Tongue (tissue), 1 donor: ENCODE measurements at regions not wholly inside any gene's neighbourhood (a gene's known extent, or its start where the extent isn't known, plus 50 kb on each side); places are given as distances from the start of the nearest gene placed in this dataset.

Experiments
- DNase-seq: peaks from one replicate; pipeline ENCODE4 v3.0.0-alpha.2; 2015

DNA sequence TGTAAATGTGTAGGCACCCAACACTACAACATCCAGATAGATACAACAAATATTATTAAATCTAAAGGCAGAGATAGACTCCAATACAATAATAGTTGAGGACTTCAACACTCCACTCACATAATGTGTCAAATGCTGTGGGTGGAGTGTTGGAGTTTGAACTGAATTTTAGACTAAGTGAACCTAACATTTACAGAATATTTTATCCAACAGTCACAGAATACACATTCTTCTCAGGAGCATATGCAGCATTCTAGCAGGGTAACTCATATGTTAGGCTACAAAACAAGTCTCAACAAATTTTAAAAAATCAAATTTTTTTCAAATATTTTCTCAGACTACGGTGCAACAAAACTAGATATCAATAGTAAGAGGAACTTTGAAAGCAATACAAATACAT, 648.7 kb upstream of the CDH18 start:
- no peak for DNase-seq

DNA sequence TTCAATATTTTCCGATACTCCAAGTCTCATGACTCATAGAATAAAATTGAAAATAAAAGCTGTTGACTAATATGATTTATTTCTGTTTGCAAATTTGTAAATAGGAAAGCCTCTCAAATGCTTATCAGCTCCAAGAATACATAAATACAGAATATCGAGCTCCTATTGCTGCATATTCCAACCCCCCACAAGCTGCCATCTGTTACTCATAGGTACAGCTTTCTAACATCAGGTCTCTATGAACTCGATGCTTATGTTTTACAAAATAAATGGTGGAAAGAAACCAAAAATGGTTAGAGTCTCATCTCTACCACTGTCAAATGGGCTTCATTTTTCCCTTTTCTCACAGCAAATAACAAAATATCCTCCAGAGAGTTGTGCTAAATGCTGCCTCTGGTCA, 631.6 kb upstream of the CDH18 start:
- DNase-seq = no peak

DNA sequence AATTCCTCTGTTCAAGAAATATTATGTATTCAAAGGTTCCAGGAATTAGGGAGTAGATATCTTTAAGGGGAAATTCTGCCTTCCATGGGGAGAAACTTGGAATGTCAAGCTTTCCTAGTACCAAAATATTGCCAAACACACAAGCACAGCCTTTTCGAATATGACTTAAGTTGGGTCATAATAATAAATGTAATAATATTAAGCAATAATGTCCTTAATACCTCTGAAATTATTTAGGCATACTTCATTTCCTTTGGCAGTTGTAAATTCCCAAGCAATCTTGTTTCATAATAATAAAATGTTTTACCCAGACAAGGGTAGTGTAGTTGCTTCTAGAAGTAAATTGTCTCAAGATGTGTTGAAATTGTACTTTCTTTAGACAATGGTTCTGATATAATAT, 630.3 kb upstream of the CDH18 start:
- no peak for DNase-seq

DNA sequence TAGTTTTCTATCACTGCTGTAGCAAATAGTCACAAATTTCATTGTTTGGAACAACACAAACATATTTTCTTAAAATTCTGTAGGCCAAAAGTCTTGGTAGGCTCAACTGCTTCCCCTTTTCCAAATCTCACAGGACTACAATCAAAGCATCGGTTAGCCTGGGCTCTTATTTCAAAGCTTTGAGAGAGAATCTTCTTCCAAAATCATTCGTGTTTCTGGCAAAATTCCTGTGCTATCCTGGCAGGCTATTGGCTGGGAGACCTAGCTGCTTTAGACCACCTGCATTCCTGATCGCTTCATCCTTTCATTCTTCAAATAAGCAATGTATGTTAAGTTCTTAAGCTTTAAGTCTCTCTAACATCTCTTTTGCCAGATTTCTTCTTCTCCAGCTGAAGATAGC, 629.8 kb upstream of the CDH18 start:
- DNase-seq = peak; percentile 7

DNA sequence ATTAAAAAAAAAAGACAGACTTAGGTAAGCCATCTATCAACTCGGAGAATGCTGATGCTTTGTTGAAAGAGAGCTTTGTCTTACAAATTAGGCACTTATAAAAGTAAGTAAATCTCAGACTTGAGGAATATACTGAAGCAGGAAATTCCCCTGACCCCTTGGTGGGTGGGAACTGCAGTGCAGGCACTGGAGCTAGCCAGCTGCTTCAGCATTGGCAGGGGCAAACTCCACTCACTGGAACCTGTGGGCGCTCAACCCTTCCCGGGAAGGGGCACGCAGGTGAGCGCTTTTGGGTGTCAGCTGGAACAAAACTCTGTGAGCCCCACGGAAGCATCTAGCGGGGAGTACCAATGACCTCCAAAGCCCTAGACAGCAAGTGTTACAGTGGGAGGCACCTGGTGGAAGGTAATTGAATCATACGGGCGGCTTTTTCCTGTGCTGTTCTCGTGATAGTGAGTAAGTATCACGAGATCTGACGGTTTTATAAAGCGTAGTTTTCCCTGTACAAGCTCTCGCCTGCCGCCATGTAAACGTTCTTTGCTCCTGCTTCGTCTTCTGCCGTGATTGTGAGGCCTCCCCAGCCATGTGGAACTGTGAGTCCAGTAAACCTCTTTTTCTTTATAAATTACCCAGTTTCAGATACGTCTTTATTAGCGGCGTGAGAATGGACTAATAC, 628.0 kb upstream of the CDH18 start:
- no peak for DNase-seq

DNA sequence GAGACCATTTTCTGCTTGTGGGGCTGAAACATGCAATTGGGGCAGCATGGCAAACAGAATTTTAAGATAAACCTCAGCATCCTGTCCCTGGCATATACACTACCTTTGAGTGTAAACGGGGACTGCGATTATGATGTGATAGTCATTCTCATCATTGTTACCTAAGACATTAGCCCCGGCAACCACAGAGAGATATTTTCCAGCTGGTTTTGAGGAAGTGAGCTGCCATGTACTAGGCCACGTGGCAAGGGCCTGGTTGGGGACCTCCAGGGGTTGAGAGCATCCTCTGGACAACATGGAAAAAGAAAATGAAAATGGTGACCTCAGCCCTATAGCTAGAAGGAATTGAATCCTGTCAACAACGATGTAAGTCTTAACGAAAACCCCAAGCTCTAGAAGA, 623.6 kb upstream of the CDH18 start:
- DNase-seq = no peak

DNA sequence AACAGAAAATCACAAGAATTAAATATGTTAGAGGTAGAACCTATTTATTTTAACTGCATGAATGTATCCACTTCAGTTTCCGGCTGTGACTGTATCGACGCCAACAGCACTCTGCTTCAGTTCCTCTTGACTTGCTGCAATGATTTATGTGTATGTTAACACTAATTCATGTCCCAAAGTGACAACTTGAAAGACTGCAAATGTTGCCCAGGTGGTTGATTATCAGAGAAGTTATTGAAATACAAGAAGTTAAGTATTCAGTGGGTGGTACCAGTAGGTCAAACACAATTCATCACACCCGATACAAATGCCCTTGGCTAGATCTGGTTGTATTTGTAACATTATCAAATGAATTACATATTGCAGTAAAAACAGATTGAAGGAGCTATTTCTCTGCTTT, 622.7 kb upstream of the CDH18 start:
- DNase-seq = peak; percentile 13

DNA sequence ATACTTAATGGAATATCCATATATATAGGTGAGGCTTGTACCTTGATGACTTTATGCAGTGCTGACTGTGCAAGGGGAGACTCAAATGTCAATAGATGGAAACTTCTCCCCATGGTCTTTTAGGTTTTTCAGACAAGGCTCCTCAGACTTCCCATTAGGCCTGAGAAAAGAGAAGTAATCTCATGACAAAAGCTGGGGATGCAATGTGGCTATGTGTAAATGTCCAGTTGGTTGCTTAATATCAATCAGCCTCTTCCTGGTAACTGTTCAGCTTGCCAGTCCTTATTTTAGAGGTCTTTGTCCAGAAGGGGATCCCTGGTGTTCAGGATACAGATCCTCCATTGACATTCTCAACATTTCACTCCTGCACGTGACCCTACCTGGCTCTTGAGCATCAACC, 621.1 kb upstream of the CDH18 start:
- no peak for DNase-seq

DNA sequence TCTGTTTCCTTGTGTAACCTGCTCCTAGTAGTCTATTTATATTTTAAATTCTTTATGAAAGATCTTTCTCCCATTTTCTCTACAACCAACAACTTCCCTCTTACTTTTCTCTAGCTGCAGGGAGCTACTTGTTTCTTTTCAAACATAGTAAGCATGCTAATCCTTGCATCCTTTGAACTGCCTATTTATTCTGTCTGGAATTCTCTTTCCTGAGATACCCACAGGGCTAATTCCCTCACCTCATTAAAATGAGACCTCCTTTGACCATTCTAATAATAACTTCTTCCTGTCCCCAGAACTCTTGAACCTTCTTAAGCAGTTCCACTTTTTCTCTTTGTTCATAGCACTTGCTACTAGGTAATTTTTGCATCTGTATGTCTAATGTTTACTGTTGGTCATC, 620.6 kb upstream of the CDH18 start:
- DNase-seq = no peak

DNA sequence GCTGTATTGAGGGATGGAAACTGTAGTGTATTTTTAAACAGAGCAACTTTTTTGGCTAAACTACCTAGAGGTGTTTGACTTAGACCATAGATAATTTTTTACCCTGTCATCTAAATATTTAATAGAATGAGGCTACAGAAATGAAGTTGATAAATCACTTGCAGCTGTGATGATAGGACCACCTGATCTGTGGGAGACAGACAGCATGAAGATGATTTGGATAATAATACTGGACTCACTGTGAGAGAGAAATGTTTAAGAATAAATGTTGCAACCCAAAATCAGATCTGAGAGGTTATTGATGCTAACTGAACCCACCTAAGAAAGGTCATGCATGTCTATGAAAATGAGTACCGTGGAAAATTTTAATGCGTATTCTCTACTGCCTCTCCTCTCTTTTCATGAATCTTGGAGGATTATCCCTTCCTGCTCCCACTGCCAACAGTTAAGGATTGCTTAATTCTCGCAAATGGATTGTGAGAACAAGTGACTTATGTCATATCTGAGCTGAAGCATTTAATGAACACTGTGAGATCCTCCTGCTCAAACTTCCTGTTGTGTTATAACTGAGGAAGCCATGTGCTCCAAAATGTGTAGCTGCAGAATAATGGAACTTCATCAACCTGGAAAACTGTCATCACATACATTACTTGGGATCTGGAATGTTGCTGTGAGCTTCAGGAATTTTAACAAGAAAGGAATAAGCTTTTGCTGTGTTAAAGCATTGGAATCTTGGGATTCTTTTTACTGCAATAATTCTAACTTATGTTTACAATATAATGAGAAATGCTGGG, 617.9 kb upstream of the CDH18 start:
- DNase-seq = peak; percentile 29

DNA sequence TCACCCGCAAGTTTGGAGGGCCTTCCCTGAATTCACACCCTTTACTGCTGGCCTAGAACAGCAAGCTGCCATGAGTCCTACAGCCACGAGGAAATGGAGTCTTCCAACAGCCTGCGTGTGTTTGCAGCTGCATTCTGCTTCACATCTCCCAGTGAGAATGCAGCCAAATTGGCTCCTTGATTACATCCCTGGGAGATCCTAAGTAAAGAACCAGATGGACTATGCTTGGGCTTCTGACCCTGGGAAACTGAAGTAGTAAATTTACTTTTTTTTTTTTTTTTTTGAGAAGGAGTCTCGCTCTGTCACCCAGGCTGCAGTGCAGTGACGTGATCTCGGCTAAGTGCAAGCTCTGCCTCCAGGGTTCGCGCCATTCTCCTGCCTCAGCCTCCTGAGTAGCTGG, 617.0 kb upstream of the CDH18 start:
- peak; percentile 72 for DNase-seq

DNA sequence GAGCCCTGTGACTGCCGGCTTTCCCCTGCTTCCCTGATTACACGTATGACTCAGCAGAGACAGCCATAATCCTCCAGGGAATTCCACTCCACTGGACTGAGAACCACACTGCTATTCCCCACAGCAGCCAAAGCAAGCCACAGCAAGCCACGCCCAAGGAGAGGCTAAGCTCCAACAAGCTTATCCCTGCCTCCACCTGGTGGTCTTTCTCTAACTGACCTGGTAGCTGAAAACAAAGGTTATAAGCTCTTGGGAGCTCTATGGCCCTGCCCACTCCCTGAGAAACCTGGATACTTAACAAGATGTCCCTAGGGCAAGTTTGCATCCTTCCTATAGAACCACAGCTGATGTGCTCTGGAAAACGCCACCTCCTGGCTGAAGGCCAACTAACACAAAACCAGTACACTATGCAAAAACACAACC, 613.7 kb upstream of the CDH18 start:
- DNase-seq = no peak

DNA sequence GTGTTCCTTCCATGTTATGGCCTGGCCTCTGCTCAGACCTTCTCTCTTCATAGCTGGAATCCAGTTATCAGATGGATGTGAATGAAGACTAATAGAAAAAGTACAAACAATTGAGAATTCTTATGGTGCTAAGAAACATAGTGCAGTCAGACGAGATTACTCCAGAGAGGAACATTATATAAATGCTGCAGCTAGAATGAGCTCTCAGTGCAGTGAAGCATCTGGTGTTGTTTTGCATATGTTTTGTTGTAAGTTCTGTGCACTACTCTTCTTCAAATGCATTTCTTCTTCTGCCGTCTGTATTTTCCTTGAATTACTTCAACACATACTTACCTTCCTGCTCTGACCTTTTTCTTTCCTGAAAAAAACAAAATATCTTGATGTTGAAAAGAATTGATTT, 602.4 kb upstream of the CDH18 start:
- no peak for DNase-seq

DNA sequence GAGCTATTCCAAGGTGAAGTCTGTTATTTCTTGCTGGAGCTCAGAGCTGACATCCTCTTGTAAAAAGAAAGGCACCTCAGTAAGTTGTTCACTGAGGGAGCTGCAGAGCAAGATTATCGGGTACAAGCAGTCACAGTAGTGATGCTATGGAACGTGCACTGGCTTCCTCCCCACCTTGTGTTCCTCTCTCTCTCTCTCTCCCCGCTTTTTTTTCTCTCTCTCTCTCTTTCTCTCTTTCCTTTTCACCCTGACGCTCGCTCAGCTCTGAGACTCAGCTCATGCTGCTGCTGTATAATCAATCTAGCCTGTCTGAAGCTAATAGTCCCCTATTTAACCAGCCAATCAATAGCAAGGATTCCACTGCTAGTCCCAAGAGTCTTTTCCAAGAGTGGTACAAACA, 587.6 kb upstream of the CDH18 start:
- peak; percentile 15 for DNase-seq

DNA sequence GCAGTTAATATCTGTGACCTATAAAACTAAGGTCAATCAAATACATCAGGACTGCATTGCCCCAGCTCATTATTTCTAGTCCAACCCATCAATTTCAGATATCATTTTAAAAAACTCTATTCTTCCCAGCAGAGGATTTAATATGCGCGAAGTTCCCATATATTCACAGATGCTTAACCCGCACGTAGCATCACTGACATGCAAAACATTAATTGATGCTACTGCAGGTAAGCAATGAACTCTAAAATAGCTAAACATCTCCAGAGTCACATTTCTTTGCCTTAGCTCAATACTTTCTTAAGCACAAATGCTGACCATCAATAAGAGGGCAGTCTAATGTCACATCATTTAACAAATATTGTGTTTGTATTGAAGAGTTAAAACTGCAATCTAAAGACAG, 586.6 kb upstream of the CDH18 start:
- no peak for DNase-seq

DNA sequence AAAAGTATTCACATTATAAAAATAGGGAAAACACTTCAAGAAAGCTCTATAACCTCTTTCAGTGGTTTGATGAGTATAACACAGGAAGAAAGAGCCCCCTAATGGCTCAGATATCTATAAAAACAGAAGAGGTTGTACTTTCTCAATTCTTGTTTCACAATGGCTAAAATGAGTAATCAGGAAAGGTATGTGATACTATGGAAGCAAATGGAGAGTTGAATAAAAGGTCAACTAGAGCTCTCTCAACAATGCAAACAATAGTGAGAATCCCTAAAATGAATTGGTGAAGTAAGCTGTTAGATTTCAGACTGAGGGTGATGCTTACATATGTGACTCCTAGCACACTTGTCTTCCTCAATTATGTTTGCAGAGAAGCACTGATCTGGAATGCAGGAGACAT, 584.6 kb upstream of the CDH18 start:
- peak; percentile 29 for DNase-seq

DNA sequence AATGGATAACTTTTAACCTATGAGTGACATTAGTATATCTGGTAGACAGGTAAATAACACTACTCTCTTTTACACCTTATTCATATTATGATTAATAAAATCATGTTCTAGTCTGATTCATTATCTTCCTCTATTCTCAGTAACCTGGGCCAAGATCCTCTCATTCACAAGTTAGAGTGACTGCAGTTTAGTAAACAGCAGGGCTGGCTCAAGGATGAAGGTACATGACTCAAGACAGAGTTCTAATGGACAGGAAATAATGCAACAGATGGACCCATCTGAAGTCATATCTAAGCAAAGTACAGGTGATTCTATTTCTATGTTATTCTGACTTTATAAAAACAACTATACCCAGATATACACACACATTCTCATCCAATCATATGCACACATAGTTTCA, 582.5 kb upstream of the CDH18 start:
- no peak for DNase-seq

DNA sequence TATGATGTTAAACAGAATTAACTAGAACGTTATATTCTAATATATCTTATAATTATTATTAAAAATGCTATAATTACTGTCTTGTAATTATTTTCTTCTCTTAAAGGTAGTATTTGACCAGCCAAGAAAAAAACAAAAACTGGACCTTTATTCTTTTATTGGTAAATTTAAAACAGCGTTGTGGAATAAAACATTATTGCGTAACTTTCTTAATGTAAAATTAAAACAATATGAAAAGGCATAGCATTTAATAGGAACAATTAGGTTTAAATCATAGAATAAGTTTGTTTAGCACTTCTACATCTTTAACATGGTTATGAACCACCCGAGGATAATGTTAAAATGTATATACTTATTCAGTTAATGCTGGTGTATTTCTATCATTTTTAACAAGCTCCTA, 574.5 kb upstream of the CDH18 start:
- DNase-seq = no peak

DNA sequence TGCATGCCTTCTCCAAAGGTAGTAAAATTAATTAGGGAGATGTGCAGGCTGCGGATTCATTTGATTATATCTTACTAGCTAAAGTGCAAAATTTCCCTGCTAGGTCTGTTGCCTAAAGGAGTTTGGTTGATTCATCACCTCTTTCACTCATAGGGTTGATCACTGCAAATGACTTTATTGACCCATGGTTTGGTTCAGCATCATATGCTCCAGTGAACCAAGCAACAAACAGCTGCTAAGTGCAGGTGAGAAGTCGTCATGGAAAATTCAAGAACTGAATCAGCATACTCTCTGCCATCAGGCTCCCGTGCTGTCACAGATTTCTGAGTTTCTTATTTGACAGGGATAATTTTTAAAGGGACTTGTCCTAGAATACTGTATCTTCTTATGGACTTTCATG, 571.8 kb upstream of the CDH18 start:
- DNase-seq = no peak

DNA sequence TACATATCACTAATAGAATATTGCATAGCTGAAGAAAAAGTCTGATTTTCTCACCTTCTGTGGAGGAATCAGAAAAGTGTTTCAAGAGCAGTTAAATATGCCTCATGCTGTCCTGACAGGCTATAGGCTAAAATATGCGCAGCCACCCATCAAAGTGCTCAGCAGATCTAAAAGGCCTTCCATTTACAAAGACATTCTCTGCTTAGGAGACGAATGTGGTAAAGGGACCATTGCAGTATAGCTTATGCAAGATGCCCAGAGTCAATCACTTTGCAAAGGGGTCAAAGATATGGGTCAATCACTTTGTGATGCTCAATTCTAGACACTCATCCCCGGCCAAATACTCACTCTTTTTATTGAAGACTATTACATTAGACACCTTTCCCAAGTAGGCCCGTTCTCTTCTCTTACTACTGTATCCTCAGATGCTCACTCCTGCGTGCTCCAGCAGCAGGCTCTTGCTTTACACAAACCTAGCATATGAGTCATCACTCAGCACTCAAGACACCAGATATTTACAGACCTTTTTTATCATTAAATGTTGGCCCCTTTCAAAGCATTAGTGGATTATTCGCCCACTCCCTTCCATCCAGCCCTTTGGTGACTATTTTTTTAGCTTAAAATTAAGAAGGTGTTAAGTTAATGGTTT, 568.2 kb upstream of the CDH18 start:
- DNase-seq = no peak

DNA sequence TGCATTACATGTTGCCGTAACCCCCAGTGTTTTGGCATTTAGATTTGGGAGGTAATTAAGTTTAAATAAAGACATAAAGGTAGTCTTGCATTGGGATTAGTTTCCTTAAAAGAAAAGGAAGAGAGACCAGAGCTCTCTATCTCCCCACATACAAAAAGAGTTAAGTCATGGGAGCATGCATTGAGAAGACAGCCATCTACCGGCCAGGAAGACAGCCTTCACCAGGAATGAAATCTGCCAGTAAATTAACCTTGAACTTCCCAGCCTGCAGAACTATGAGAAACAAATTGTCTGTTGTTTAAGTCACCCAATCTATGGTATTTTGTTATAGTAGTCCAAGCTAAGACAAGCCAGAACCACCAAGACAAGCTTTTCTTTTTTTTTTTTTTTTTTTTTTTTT, 567.0 kb upstream of the CDH18 start:
- no peak for DNase-seq

DNA sequence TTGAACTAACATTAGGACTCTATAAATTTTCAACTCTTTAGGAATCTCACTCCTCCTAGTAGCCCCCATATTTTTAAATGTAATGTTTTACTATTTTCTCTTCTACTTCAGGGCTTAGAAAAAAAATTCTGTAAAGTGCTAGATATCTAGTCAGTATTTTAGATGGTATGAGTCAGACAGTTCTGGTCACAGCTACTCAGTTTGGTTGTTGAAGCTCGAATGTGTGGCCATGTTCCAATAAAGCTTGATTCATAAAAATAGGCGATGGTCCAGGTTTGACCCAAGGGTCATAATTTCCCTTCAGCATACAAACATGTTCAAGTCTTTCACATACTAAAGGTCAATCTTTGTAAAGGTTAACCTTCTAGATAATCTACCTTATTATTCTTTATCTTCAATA, 566.0 kb upstream of the CDH18 start:
- DNase-seq = no peak

DNA sequence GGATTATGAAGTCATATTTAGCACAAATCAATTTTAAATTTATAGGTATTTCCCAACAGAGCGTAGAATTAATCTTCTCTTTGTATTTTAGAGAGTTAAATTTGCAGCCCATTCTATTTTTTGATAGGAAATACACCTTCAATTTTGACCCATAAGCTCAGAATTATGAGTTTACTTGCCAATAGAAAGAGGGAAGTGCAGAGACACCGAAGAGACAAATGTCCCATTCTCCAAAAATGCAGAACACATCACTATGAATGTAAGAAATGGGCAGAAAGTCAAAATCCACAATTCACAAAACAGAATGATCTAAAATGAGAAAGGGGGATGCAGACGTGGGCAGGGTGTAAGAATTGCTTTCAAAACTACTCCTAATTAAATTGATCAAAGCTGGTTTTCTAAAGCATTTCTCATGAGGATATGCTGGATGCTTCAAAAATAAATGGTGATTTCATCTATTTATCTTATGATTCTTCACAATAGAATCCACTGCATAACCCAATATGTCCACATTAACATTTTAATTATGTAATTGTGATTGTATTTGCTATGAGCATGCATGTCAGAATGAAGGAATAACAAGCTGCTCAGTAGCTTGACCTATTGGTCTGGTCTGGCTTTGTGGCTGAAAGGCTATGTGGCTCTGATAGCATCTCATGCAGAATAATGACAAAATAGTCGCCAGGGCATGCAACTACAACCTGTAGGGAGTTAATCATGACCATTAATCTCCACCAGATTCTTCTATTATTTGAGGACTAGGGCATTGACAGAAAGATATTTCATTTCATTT, 550.1 kb upstream of the CDH18 start:
- no peak for DNase-seq
